H1 (cell line): ENCODE measurements at regions not wholly inside any gene's neighbourhood (a gene's known extent, or its start where the extent isn't known, plus 50 kb on each side); places are given as distances from the start of the nearest gene placed in this dataset.
A peak's percentile ranks its signal among the peaks of the same experiment; 100 is the strongest.

ENCODE experiments used
- CTCF ChIA-PET: fragments of 300-600 bp; sonication (Branson Sonifier 250); formaldehyde crosslinking; loops from one replicate; lab custom pipeline; 2021; ENCODE audit not compliant: partially characterized antibody; lab: Charles Lee
- POLR2A ChIA-PET: fragments of 300-600 bp; sonication (Branson Sonifier 250); formaldehyde crosslinking; loops from one replicate; lab custom pipeline; 2021; ENCODE audit warnings: inconsistent platforms; ENCODE audit not compliant: partially characterized antibody; lab: Charles Lee
- DNase-seq, 2 experiments: peaks; one replicate each; pipeline versions ENCODE4 v3.0.0 to v3.0.0-alpha.2; 2010 to 2022; ENCODE audit warnings: low spot score in 2 of 2, low read depth in 1 of 2, mixed read lengths in 1 of 2
- FAIRE-seq: peaks from 2 replicates; lab custom pipeline; 2011; peaks lifted over from hg19 to GRCh38; lab: Jason Lieb, UNC
- H2AFZ ChIP-seq: 2 replicates; pipeline ENCODE4 v1.8.1; 2012; ENCODE audit warnings: low read length, inconsistent platforms
- H2AK5ac ChIP-seq: 2 replicates; pipeline ENCODE4 v1.6.1; 2013; ENCODE audit warnings: low read depth, low read length
- H2BK120ac ChIP-seq: replicated peaks from 2 replicates; pipeline ENCODE3; 2013; ENCODE audit warnings: low read depth, low read length, inconsistent platforms
- H2BK12ac ChIP-seq: 2 replicates; pipeline ENCODE4 v1.6.1; 2013; ENCODE audit warnings: low read depth, low read length
- H2BK15ac ChIP-seq: 2 replicates; pipeline ENCODE4 v1.6.1; 2013; ENCODE audit warnings: low read length
- H2BK20ac ChIP-seq: 2 replicates; pipeline ENCODE4 v1.6.1; 2013; ENCODE audit warnings: low read length
- H2BK5ac ChIP-seq: 2 replicates; pipeline ENCODE4 v1.6.1; 2013; ENCODE audit warnings: low read depth, low read length
- H3K14ac ChIP-seq: 2 replicates; pipeline ENCODE4 v1.6.1; 2013; ENCODE audit warnings: inconsistent platforms; ENCODE audit not compliant: insufficient read length
- H3K18ac ChIP-seq: 2 replicates; pipeline ENCODE4 v1.6.1; 2013; ENCODE audit warnings: low read length; ENCODE audit errors: extremely low read depth
- H3K23ac ChIP-seq: 2 replicates; pipeline ENCODE4 v1.6.1; 2013; ENCODE audit warnings: inconsistent platforms; ENCODE audit not compliant: insufficient read length
- H3K23me2 ChIP-seq: 2 replicates; pipeline ENCODE4 v1.6.1; 2013; ENCODE audit warnings: low read depth, low read length
- H3K27ac ChIP-seq: 2 replicates; pipeline ENCODE4 v1.6.1; 2011; ENCODE audit warnings: low read depth, low read length, inconsistent platforms
- H3K27me3 ChIP-seq, 4 experiments: replicated peaks in 1 of 4; 1 replicate in 1 of 4; 2 replicates in 3 of 4; pipeline versions ENCODE4 v1.6.1 to v1.8.1; 2011 to 2013; ENCODE audit warnings: low read length in 3 of 4, mild to moderate bottlenecking in 3 of 4, inconsistent platforms in 2 of 4, mixed read lengths in 2 of 4, moderate library complexity in 1 of 4; ENCODE audit not compliant: control insufficient read depth in 3 of 4, insufficient read depth in 3 of 4; ENCODE audit errors: extremely low read depth in 1 of 4
- H3K36me3 ChIP-seq, 4 experiments: 2 replicates each; pipeline versions ENCODE4 v1.6.1 to v1.8.1; 2011 to 2013; ENCODE audit warnings: mild to moderate bottlenecking in 4 of 4, low read length in 3 of 4, moderate library complexity in 2 of 4, control low read depth in 1 of 4, inconsistent platforms in 1 of 4; ENCODE audit not compliant: insufficient read depth in 4 of 4, control insufficient read depth in 2 of 4
- H3K4ac ChIP-seq: replicated peaks from 2 replicates; pipeline ENCODE3; 2013; ENCODE audit warnings: low read length, low read depth, mixed read lengths, inconsistent platforms; ENCODE audit not compliant: insufficient read length
- H3K4me1 ChIP-seq, 4 experiments: replicated peaks in 1 of 4; 1 replicate in 1 of 4; 2 replicates in 3 of 4; pipeline versions ENCODE4 v1.6.1 to v1.8.1; 2011 to 2013; ENCODE audit warnings: low read length in 3 of 4, inconsistent platforms in 2 of 4, mixed read lengths in 1 of 4; ENCODE audit not compliant: insufficient read depth in 4 of 4, control insufficient read depth in 3 of 4
- H3K4me2 ChIP-seq, 2 experiments: 2 replicates each; pipeline versions ENCODE4 v1.6.1 to v1.8.1; 2011 to 2013; ENCODE audit warnings: low read depth in 2 of 2, low read length in 2 of 2, control low read depth in 1 of 2, inconsistent platforms in 1 of 2, mild to moderate bottlenecking in 1 of 2; ENCODE audit not compliant: insufficient read depth in 1 of 2
- H3K4me3 ChIP-seq, 4 experiments: fragments of 200-600, 300-600 bp in 1 of 4; sonication (generic), shearing (Covaris generic), sonication (Bioruptor Twin) in 1 of 4; 2 replicates each; pipeline versions ENCODE4 v1.5.1 to v1.8.1; 2011 to 2016; ENCODE audit warnings: low read length in 4 of 4, low read depth in 3 of 4, control low read depth in 2 of 4, inconsistent platforms in 2 of 4, mild to moderate bottlenecking in 2 of 4, mixed read lengths in 1 of 4, moderate library complexity in 1 of 4; ENCODE audit not compliant: insufficient read depth in 2 of 4; ENCODE audit errors: extremely low read depth in 1 of 4
- H3K56ac ChIP-seq: replicated peaks from 2 replicates; pipeline ENCODE3; 2013; ENCODE audit warnings: low read depth, mild to moderate bottlenecking, mixed read lengths, low read length, inconsistent platforms; ENCODE audit not compliant: insufficient read length
- H3K79me1 ChIP-seq: 2 replicates; pipeline ENCODE4 v1.6.1; 2013; ENCODE audit warnings: low read depth, low read length, control low read depth
- H3K79me2 ChIP-seq, 2 experiments: 2 replicates each; pipeline versions ENCODE4 v1.6.1 to v1.8.1; 2012 to 2013; ENCODE audit warnings: low read length in 2 of 2, mild to moderate bottlenecking in 2 of 2, inconsistent platforms in 1 of 2; ENCODE audit not compliant: insufficient read depth in 2 of 2, control insufficient read depth in 1 of 2
- H3K9ac ChIP-seq, 4 experiments: replicated peaks in 1 of 4; 1 replicate in 1 of 4; 2 replicates in 3 of 4; pipeline versions ENCODE4 v1.6.1 to v1.8.1; 2011 to 2013; ENCODE audit warnings: low read depth in 3 of 4, low read length in 3 of 4, control low read depth in 2 of 4, mild to moderate bottlenecking in 2 of 4, moderate library complexity in 2 of 4, inconsistent platforms in 1 of 4; ENCODE audit errors: extremely low read depth in 1 of 4
- H3K9me3 ChIP-seq, 2 experiments: 2 replicates each; pipeline versions ENCODE4 v1.6.1 to v1.8.1; 2012 to 2013; ENCODE audit warnings: mild to moderate bottlenecking in 2 of 2, moderate library complexity in 2 of 2, control low read depth in 1 of 2, inconsistent platforms in 1 of 2, low read depth in 1 of 2, low read length in 1 of 2, mixed read lengths in 1 of 2; ENCODE audit not compliant: insufficient read depth in 2 of 2
- H4K20me1 ChIP-seq, 2 experiments: replicated peaks in 1 of 2; 2 replicates each; pipeline versions ENCODE3 to v1.8.1; 2011 to 2013; ENCODE audit warnings: inconsistent platforms in 2 of 2, low read length in 2 of 2, mild to moderate bottlenecking in 1 of 2; ENCODE audit not compliant: insufficient read depth in 2 of 2, control insufficient read depth in 1 of 2
- H4K5ac ChIP-seq: 2 replicates; pipeline ENCODE4 v1.6.1; 2013; ENCODE audit warnings: low read length, low read depth, mixed read lengths, inconsistent platforms; ENCODE audit not compliant: insufficient read length
- H4K8ac ChIP-seq: 2 replicates; pipeline ENCODE4 v1.8.0; 2013; ENCODE audit warnings: mild to moderate bottlenecking, moderate library complexity, low read length, inconsistent platforms; ENCODE audit not compliant: insufficient read depth; ENCODE audit errors: extremely low read depth
- H4K91ac ChIP-seq: replicated peaks from 2 replicates; pipeline ENCODE3; 2013; ENCODE audit warnings: low read length, mixed read lengths, inconsistent platforms; ENCODE audit not compliant: insufficient read length
- CBX5 ChIP-seq: fragments of 300-800, 300-1000 bp; sonication (generic); IDR thresholded peaks from 2 replicates; pipeline ENCODE4 v1.7.1; 2016; ENCODE audit warnings: antibody characterized with exemption, low read length, low read depth
- CTCF ChIP-seq, 3 experiments: IDR thresholded peaks; 1 replicate in 2 of 3; 2 replicates in 1 of 3; pipeline versions ENCODE4 v1.5.1 to v1.6.1; 2011; ENCODE audit warnings: low read length in 3 of 3, mild to moderate bottlenecking in 3 of 3, inconsistent platforms in 2 of 3, low read depth in 1 of 3, moderate library complexity in 1 of 3; ENCODE audit not compliant: insufficient read depth in 1 of 3; ENCODE audit errors: control extremely low read depth in 1 of 3
- EGR1 ChIP-seq: IDR thresholded peaks from 2 replicates; pipeline ENCODE4 v1.6.1; 2011; ENCODE audit warnings: low read depth, low read length, borderline replicate concordance
- KDM4A ChIP-seq: IDR thresholded peaks from one replicate; pipeline ENCODE4 v1.7.1; 2012; ENCODE audit warnings: low read depth, mild to moderate bottlenecking, moderate library complexity, low read length, inconsistent platforms; ENCODE audit not compliant: severe bottlenecking
- RAD21 ChIP-seq, 2 experiments: IDR thresholded peaks in 1 of 2; conservative IDR thresholded peaks in 1 of 2; 2 replicates each; pipeline ENCODE4 v1.6.1; 2011; ENCODE audit warnings: low read depth in 2 of 2, low read length in 2 of 2, improper control_type of control experiment in 1 of 2, inconsistent platforms in 1 of 2, mild to moderate bottlenecking in 1 of 2, moderate library complexity in 1 of 2
- RNF2 ChIP-seq: fragments of 200-900, 300-1000 bp; sonication (generic); IDR thresholded peaks from 2 replicates; pipeline ENCODE4 v1.7.1; 2016; ENCODE audit warnings: borderline replicate concordance, low read depth, mild to moderate bottlenecking, antibody characterized with exemption, low read length; ENCODE audit not compliant: poor library complexity, severe bottlenecking; ENCODE audit errors: missing control alignments
- WGBS, 2 experiments: shearing (Covaris generic) in 1 of 2; methylation state at CpG; one replicate each; pipeline versions ENCODE4 v1.1.6 to v1.1.7; 2013 to 2015; ENCODE audit warnings: low lambda C conversion rate in 2 of 2, mixed read lengths in 2 of 2, inconsistent platforms in 1 of 2, low coverage in 1 of 2, missing lambda C conversion rate in 1 of 2; ENCODE audit not compliant: insufficient replicate concordance in 2 of 2, insufficient coverage in 1 of 2, insufficient read length in 1 of 2; ENCODE audit errors: extremely low coverage in 1 of 2, missing lambda C conversion rate in 1 of 2; 5-methylcytosine and 5-hydroxymethylcytosine counted together

GRCh38 chr20:43389839-43390626, 67.7 kb upstream of the SRSF6 start:
- no peak overlapping the region; the same call in 1 of the 2 replicates for H2BK5ac ChIP-seq
- 0 out of 2 replicates have a peak overlapping the region, but pooled peaks have one; percentile 61 for H2BK20ac ChIP-seq
- H4K5ac ChIP-seq = no peak overlapping the region
- TF ChIP-seq CTCF (IDR thresholded peaks at IDR 0.05; ENCODE audit: control extremely low read depth in 1 of 3, insufficient read depth in 1 of 3, low read depth in 1 of 3, low read length in 3 of 3) (peak; percentile 56 to 94 (median 75)), RAD21 (IDR thresholded peaks at IDR 0.05 in 1 of 2, conservative IDR thresholded peaks at IDR 0.05 in 1 of 2; ENCODE audit: low read depth in 2 of 2, low read length in 2 of 2) (peak; percentile 69 to 80), RNF2 (no peak), CBX5 (no peak), KDM4A (peak; percentile 31), EGR1 (peak; percentile 51; the same call in 1 of the 2 replicates)
- ChIA-PET CTCF (interaction anchor here (0.7 to 2.4 kb wide), 20 partner anchors 9 to 801 kb away, joined by 3 to 12 read pairs (median 4); no protein-coding TSS in a partner anchor), POLR2A (interaction anchor here (1.0 kb wide), 1 partner anchor 200 kb away, joined by 3 read pairs; the partner anchor contains the start of gene PTPRT)
- peak overlapping the region in 1 of 4 experiments; percentile 33; a peak in 1 of 8 replicates for H3K4me3 ChIP-seq
- FAIRE-seq = no peak
- no peak overlapping the region for H2BK120ac ChIP-seq
- peak overlapping the region; percentile 57; the same call in 1 of the 2 replicates for H4K8ac ChIP-seq
- H2AFZ ChIP-seq = peak overlapping the region; percentile 89; the same call in 1 of the 2 replicates
- peak in 1 of 2 experiments; percentile 92 for DNase-seq
- no peaks in the 10 kb centered on the region for H3K9me3 ChIP-seq
- no peak overlapping the region for H3K14ac ChIP-seq
- H3K36me3 ChIP-seq = no peaks in the 10 kb centered on the region
- H3K18ac ChIP-seq = no peak overlapping the region; the same call in 1 of the 2 replicates
- H3K79me1 ChIP-seq = no peaks in the 10 kb centered on the region
- H4K20me1 ChIP-seq = no peaks in the 10 kb centered on the region
- no peak overlapping the region for H3K27ac ChIP-seq
- H3K4ac ChIP-seq = peak overlapping the region; percentile 37
- 0 out of 2 replicates have a peak overlapping the region, but pooled peaks have one; percentile 29 for H2BK15ac ChIP-seq
- H2BK12ac ChIP-seq = peak overlapping the region; percentile 68; the same call in 1 of the 2 replicates
- H2AK5ac ChIP-seq = no peak overlapping the region
- H3K79me2 ChIP-seq = no peaks in the 10 kb centered on the region
- H3K23ac ChIP-seq = no peak overlapping the region
- no peaks in the 10 kb centered on the region for H3K27me3 ChIP-seq
- no peak overlapping the region for H3K56ac ChIP-seq
- peak overlapping the region in 1 of 2 experiments; percentile 61; a peak in 2 of 4 replicates for H3K4me2 ChIP-seq
- 39% methylated on average over 19 of the region's 26 CpGs; no CpG with 5 or more reads in 1 of the 2 experiments for WGBS, 2 experiments
- H3K4me1 ChIP-seq = peaks cover 0 to 4% (median under 1%) of the 10 kb centered on the region in 4 experiments; a peak in 3 of 7 replicates
- H4K91ac ChIP-seq = peak overlapping the region; percentile 11
- no peaks in the 10 kb centered on the region for H3K23me2 ChIP-seq
- H3K9ac ChIP-seq = no peak overlapping the region
